Prostate gland (tissue), 2 donors: ENCODE measurements at regions not wholly inside any gene's neighbourhood (a gene's known extent, or its start where the extent isn't known, plus 50 kb on each side); places are given as distances from the start of the nearest gene placed in this dataset.

Experiments
- CTCF ChIP-seq, 4 experiments: fragments of 200-600 bp in 2 of 4; fragments of 450-650 bp in 2 of 4; sonication (generic) in 2 of 4; IDR thresholded peaks; 1 replicate in 3 of 4; 2 replicates in 1 of 4; pipeline ENCODE4 v1.5.1; 2016 to 2019; ENCODE audit warnings: antibody characterized with exemption in 4 of 4, mild to moderate bottlenecking in 2 of 4, moderate library complexity in 2 of 4
- POLR2A ChIP-seq: fragments of 450-650 bp; IDR thresholded peaks from one replicate; pipeline ENCODE4 v1.6.1; 2016; ENCODE audit warnings: antibody characterized with exemption, mild to moderate bottlenecking
- POLR2AphosphoS5 ChIP-seq: sonication (generic); formaldehyde crosslinking; IDR thresholded peaks from one replicate; pipeline ENCODE4 v1.6.1; 2017; ENCODE audit warnings: antibody characterized with exemption

DNA sequence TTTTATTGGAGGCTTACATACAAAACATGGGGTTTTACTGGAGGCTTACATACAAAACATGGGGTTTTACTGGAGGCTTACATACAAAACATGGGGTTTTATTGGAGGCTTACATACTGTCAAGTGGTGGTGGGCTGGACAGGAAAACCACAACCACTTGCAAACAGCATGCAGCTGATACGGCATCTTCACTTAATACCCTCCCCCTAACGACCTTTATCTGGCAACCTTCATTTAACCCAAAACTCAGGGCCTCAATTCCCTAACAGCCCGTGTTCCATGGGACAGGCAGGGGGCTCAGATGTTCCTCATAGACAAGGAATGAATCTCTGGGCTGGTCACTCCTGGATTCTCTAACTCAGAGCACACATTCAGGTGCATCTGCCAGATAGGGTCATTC, 137.1 kb downstream of the CD47 start:
- TF ChIP-seq POLR2A (no peak), CTCF (IDR thresholded peaks at IDR 0.05) (no peak), POLR2AphosphoS5 (no peak)
